ENCODE measurements at regions not wholly inside any gene's neighbourhood (a gene's known extent, or its start where the extent isn't known, plus 50 kb on each side); places are given as distances from the start of the nearest gene placed in this dataset.

DNA sequence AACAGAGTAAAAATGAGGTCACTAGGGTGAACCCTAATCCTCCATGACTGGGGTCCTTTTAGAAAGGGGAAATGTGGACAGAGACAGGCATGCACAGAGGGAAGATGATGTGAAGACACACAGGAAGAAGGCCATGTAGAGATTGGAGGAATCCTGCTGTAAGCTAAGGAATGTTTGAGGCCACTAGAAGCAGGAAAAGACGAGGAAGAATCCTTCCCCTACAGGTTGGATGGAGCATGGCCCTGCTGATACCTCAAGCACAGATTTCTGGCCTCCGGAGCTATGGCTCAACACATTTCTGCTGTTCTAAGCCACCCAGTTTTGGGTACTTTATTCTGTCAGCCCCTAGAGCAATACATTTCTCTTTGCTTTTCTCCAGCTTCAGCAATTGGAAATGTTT lies 486.9 kb downstream of the MIAT start:
- TF ChIP-seq EZH2 (optimal IDR thresholded peaks at IDR 0.05; ENCODE audit: low read depth, low read length): no peak
- TF ChIP-seq CTCF (IDR thresholded peaks at IDR 0.05; ENCODE audit: low read length): no peak
- no peak for TF ChIP-seq EZH2phosphoT487 (IDR thresholded peaks at IDR 0.05; ENCODE audit: low read length)

All from MM.1S (cell line).